Thoracic aorta (tissue), 2 donors: ENCODE measurements at regions not wholly inside any gene's neighbourhood (a gene's known extent, or its start where the extent isn't known, plus 50 kb on each side); places are given as distances from the start of the nearest gene placed in this dataset.

Experiments used
- ATAC-seq: fragments of 150-250 bp; one replicate; pipeline ENCODE4 v1.8.0; 2017; ENCODE audit warnings: low read depth; ENCODE audit not compliant: insufficient number of reproducible peaks, low FRiP score
- DNase-seq: peaks from one replicate; pipeline ENCODE4 v3.0.0-alpha.2; 2020; ENCODE audit warnings: low spot score
- H3K27ac ChIP-seq, 2 donors: fragments of 200-600 bp; sonication (generic); 1 replicate in 1 of 2; 2 replicates in 1 of 2; pipeline ENCODE4 v1.5.1; 2016; ENCODE audit warnings: mild to moderate bottlenecking in 2 of 2, moderate library complexity in 2 of 2
- H3K27me3 ChIP-seq: fragments of 200-600 bp; sonication (generic); replicated peaks from 2 replicates; pipeline ENCODE4 v1.6.0; 2016; ENCODE audit warnings: mild to moderate bottlenecking; ENCODE audit not compliant: insufficient read depth
- H3K36me3 ChIP-seq: fragments of 200-600 bp; sonication (generic); one replicate; pipeline ENCODE4 v1.5.1; 2016
- H3K4me1 ChIP-seq, 2 donors: fragments of 200-600 bp; sonication (generic); 1 replicate in 1 of 2; 2 replicates in 1 of 2; pipeline versions ENCODE4 v1.5.1 to v1.6.0; 2016; ENCODE audit warnings: low read depth in 2 of 2, mild to moderate bottlenecking in 1 of 2; ENCODE audit not compliant: control insufficient read depth in 1 of 2
- H3K4me3 ChIP-seq: fragments of 200-600 bp; sonication (generic); 2 replicates; pipeline ENCODE4 v1.5.1; 2016; ENCODE audit warnings: mild to moderate bottlenecking
- H3K9me3 ChIP-seq: fragments of 200-600 bp; sonication (generic); 2 replicates; pipeline ENCODE4 v1.5.1; 2016
- CTCF ChIP-seq: fragments of 200-600 bp; sonication (generic); IDR thresholded peaks from one replicate; pipeline ENCODE4 v1.5.1; 2019; ENCODE audit warnings: antibody characterized with exemption

- Histone ChIP-seq H3K9me3 (no peaks in the 10 kb centered on the region), H3K4me1 (no peaks in the 10 kb centered on the region), H3K36me3 (no peaks in the 10 kb centered on the region), H3K27ac (no peak overlapping the region), H3K4me3 (no peak overlapping the region), H3K27me3 (no peaks in the 10 kb centered on the region)
- ATAC-seq (no peak), DNase-seq (no peak)
- no peak for TF ChIP-seq CTCF
Observed at GRCh38 chr3:8095724-8096123, 405.9 kb upstream of the LMCD1 start.

- Histone ChIP-seq H3K9me3 (no peaks in the 10 kb centered on the region), H3K27me3 (no peaks in the 10 kb centered on the region), H3K36me3 (no peaks in the 10 kb centered on the region), H3K27ac (no peak overlapping the region), H3K4me3 (no peak overlapping the region), H3K4me1 (no peaks in the 10 kb centered on the region)
- ATAC-seq (no peak), DNase-seq (no peak)
- TF ChIP-seq CTCF: no peak
Observed at GRCh38 chr3:8097690-8098089, 403.9 kb upstream of the LMCD1 start.

- Histone ChIP-seq H3K27me3 (no peaks in the 10 kb centered on the region), H3K27ac (no peak overlapping the region)
- no peak for ATAC-seq
Observed at GRCh38 chr3:8103954-8104353, 397.7 kb upstream of the LMCD1 start.

GRCh38 chr3:8106921-8107320 lies 394.7 kb upstream of the LMCD1 start:
- H3K36me3 ChIP-seq: no peaks in the 10 kb centered on the region
- no peak for TF ChIP-seq CTCF
- DNase-seq (no peak), ATAC-seq (no peak)
- peaks cover 0 to 5% of the 10 kb centered on the region in 2 donors for H3K4me1 ChIP-seq
- H3K9me3 ChIP-seq: no peaks in the 10 kb centered on the region
- H3K4me3 ChIP-seq: no peak overlapping the region
- H3K27me3 ChIP-seq: no peaks in the 10 kb centered on the region
- no peak overlapping the region for H3K27ac ChIP-seq

More at GRCh38 chr3:8103954-8104353, 397.7 kb upstream of the LMCD1 start:
- Histone ChIP-seq H3K9me3 (no peaks in the 10 kb centered on the region), H3K4me1 (no peaks in the 10 kb centered on the region), H3K36me3 (no peaks in the 10 kb centered on the region), H3K4me3 (no peak overlapping the region)
- no peak for TF ChIP-seq CTCF
- no peak for DNase-seq

GRCh38 chr3:8110966-8111798 lies 390.4 kb upstream of the LMCD1 start:
- ATAC-seq (peak; percentile 84), DNase-seq (peak; percentile 39)
- Histone ChIP-seq H3K36me3 (no peaks in the 10 kb centered on the region), H3K27me3 (no peaks in the 10 kb centered on the region), H3K9me3 (no peaks in the 10 kb centered on the region), H3K4me1 (peaks cover 0 to 5% of the 10 kb centered on the region in 2 donors), H3K27ac (no peak overlapping the region), H3K4me3 (peak overlapping the region; percentile 54)
- peak; percentile 78 for TF ChIP-seq CTCF
